ENCODE measurements at regions not wholly inside any gene's neighbourhood (a gene's known extent, or its start where the extent isn't known, plus 50 kb on each side); places are given as distances from the start of the nearest gene placed in this dataset.

DNA sequence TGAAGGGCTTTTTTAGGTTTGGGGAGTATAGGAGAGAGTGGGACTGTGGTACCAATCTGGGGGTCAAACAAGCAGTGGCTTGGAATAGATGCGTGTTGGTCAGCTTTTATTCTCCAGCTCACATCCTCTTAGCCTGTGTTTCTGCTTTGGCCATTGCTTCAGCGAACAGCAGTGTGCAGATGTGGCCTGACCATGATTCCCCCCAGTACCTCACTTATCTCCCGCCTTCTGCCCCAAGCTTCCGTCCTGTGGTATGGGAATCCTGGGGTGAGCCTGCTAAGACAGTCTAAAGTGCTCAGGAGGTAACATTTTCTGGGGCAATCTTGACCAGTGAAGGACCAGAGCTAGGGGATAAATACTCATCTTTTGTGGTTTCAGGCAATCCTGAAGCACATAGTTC is 84.9 kb upstream of the TNP1 start:
- H3K4me3 ChIP-seq (ENCODE audit: low read depth, low read length) = no peak overlapping the region
- TF ChIP-seq, protein P1, sequence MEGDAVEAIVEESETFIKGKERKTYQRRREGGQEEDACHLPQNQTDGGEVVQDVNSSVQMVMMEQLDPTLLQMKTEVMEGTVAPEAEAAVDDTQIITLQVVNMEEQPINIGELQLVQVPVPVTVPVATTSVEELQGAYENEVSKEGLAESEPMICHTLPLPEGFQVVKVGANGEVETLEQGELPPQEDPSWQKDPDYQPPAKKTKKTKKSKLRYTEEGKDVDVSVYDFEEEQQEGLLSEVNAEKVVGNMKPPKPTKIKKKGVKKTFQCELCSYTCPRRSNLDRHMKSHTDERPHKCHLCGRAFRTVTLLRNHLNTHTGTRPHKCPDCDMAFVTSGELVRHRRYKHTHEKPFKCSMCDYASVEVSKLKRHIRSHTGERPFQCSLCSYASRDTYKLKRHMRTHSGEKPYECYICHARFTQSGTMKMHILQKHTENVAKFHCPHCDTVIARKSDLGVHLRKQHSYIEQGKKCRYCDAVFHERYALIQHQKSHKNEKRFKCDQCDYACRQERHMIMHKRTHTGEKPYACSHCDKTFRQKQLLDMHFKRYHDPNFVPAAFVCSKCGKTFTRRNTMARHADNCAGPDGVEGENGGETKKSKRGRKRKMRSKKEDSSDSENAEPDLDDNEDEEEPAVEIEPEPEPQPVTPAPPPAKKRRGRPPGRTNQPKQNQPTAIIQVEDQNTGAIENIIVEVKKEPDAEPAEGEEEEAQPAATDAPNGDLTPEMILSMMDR (IDR thresholded peaks at IDR 0.05; ENCODE audit: low read depth, low read length) = no peak

DNA sequence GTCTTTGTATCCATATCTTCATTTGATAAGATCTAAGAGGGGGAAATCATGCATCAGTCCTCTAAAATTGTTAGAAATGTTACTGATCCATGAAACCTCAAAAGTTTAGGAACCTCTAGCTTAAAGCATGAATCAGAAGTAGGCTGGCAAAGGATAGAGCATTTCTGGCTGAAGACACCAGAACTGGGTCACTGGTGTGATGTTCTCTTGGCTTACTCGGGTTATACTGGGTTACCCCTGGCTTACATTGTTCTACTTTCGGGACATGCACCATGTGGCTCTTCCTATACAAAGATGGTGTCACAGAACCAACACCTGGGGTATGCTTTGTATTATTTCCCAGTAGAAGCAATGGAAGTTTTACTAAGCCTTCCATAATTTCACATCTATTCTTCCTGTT is 83.2 kb upstream of the TNP1 start:
- H3K4me3 ChIP-seq (ENCODE audit: low read depth, low read length) = no peak overlapping the region
- TF ChIP-seq, protein P1 (IDR thresholded peaks at IDR 0.05; ENCODE audit: low read depth, low read length) = no peak

DNA sequence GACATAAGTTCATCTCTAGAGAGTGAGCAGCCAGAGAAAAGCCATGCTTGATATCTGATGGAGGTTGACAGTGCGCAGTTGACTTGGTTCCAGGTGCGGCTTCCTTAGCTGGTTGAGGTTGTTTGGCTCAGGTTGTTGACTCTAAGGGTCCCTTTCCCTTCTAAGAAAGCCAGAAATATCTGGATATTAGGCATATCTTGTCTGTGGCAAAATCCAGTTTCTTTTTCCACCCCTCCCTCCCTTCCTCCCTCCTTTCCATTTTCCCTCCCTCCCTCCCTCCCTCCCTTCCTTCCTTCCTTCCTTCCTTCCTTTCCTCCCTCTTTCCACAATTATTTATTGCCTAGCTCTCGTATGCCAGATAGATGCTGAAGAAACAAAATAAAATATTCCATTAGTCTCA is 82.6 kb upstream of the TNP1 start:
- no peak overlapping the region for H3K4me3 ChIP-seq (ENCODE audit: low read depth, low read length)
- TF ChIP-seq, protein P1 (IDR thresholded peaks at IDR 0.05; ENCODE audit: low read depth, low read length) = no peak

DNA sequence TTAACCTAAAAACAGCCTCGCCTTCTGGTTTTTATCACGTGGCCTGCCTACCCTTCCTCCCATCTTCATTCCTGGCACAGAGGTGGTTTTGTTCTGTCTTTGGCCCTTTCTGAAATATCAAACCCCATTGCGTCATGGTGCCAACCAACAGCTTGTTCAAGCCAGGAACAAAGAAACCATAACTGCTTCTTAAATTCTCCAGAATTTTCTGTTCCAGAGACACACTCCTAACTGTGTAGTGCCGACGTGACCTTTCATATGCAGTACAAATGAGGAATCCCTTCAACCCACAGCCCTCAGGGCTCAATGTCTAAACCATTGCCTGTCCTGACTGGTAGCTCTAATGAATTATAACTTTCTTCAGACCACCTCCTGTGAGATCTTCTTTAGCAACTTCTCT is 82.2 kb upstream of the TNP1 start:
- TF ChIP-seq, protein P1 (IDR thresholded peaks at IDR 0.05; ENCODE audit: low read depth, low read length) = no peak

DNA sequence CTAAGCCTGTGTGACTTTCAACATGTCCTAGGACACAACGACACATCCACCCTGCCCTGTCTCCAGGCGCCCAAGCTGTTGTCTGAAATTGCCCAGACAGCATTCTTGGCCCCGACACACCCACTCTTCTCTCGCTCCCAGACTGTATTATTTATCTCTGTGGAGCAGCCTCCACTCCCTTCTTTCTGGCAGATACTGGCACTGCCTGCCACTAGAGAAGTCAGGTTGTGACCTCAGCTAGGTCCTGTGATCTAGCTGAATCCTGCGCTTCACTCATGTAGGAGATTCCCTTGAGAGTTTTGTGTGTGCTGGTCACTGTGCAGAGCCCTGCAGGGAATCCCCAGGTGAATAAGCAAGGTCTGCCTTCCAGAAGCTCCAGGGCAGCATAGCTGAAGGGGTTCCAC is 77.1 kb upstream of the TNP1 start:
- H3K4me3 ChIP-seq (ENCODE audit: low read depth, low read length) = no peak overlapping the region
- TF ChIP-seq, protein P1 (IDR thresholded peaks at IDR 0.05; ENCODE audit: low read depth, low read length) = no peak

More for the DNA sequence above, 82.2 kb upstream of the TNP1 start:
- no peak overlapping the region for H3K4me3 ChIP-seq (ENCODE audit: low read depth, low read length)

DNA sequence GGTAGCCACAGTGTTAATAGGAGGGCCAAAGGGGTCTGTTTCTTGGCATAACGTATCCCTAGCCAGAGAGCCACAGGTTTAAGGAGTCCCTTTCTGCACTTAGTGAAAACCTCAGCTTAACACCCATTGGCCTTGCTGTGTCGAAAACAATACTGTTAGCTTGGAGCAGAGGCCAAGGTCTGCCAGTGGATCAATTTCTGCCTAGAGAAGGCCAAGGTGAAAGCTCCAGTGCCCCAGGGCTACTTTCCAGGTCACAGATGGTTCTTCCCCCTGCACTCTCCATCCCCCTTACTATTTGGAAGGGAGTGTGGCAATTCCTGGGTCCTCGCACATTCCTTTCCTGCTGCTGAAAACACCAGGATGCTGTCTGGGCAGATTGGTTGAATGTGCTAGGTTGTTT is 74.8 kb upstream of the TNP1 start:
- H3K4me3 ChIP-seq (ENCODE audit: low read depth, low read length) = no peak overlapping the region
- TF ChIP-seq, protein P1 (IDR thresholded peaks at IDR 0.05; ENCODE audit: low read depth, low read length) = no peak

DNA sequence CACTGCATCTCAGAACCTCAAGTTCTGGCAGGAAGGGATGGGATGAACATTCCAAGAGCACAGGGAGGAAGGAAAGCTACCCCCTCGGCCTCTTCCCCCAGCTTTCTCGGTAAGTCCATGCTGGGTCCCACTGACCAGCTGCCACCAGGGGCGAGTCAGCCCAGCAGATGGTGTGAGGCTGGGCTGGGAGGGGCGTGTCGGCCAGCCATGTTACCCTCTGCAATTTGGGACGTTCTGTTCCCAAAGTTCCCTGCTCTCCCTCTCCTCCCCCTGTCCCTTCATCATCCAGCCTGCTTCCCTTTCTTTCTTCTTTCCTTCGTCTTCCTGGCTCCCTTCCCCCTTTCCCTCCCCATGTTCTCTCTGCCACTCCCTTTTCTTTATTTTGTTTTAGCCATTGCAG is 74.3 kb upstream of the TNP1 start:
- H3K4me3 ChIP-seq (ENCODE audit: low read depth, low read length) = no peak overlapping the region
- TF ChIP-seq, protein P1 (IDR thresholded peaks at IDR 0.05; ENCODE audit: low read depth, low read length) = no peak

Measured in WI38 (cell line).